ENCODE measurements at regions not wholly inside any gene's neighbourhood (a gene's known extent, or its start where the extent isn't known, plus 50 kb on each side); places are given as distances from the start of the nearest gene placed in this dataset.

- peak overlapping the region in 4 of 5 donors; percentile 12 to 57 (median 40) for H3K27ac ChIP-seq
- no peaks in the 10 kb centered on the region for H3K36me3 ChIP-seq (replicated peaks in 1 of 2)
- intact Hi-C loops (cut with DNase I): no loop called here
- H3K27me3 ChIP-seq: no peaks in the 10 kb centered on the region
- WGBS, 4 donors: 27 to 76% (median 34%) methylated on average over 5 to 24 of the region's 24 CpGs
- no peaks in the 10 kb centered on the region for H3K9me3 ChIP-seq (replicated peaks in 1 of 3)
- no peak overlapping the region for H3K4me3 ChIP-seq
- peaks cover 17 to 18% of the 10 kb centered on the region in 2 donors for H3K4me1 ChIP-seq (replicated peaks in 1 of 2)
- DNase-seq: peak; percentile 92 to 97 (median 96)
- TF ChIP-seq POLR2A (IDR thresholded peaks at IDR 0.05) (no peak), CTCF (IDR thresholded peaks at IDR 0.05) (no peak)
Measured at GRCh38 chr4:3827616-3828492, 61.7 kb downstream of the ADRA2C start.

- WGBS, 4 donors: 85 to 100% (median 95%) methylated on average over 4 to 9 of the region's 9 CpGs
- TF ChIP-seq POLR2A (IDR thresholded peaks at IDR 0.05): no peak
- TF ChIP-seq CTCF (IDR thresholded peaks at IDR 0.05): no peak
- intact Hi-C loops (cut with DNase I): no loop called here
- no peaks in the 10 kb centered on the region for H3K27me3 ChIP-seq
- H3K9me3 ChIP-seq (replicated peaks in 1 of 3): no peaks in the 10 kb centered on the region
- H3K27ac ChIP-seq: no peak overlapping the region
- H3K4me1 ChIP-seq (replicated peaks in 1 of 2): peaks cover 17 to 18% of the 10 kb centered on the region in 2 donors
- DNase-seq: no peak
- H3K4me3 ChIP-seq: no peak overlapping the region
- no peaks in the 10 kb centered on the region for H3K36me3 ChIP-seq (replicated peaks in 1 of 2)
Measured at GRCh38 chr4:3828546-3828945, 62.4 kb downstream of the ADRA2C start.

- Histone ChIP-seq H3K4me3 (no peak overlapping the region), H3K4me1 (replicated peaks in 1 of 2) (peaks cover 17 to 18% of the 10 kb centered on the region in 2 donors), H3K36me3 (replicated peaks in 1 of 2) (no peaks in the 10 kb centered on the region), H3K27ac (no peak overlapping the region), H3K27me3 (no peaks in the 10 kb centered on the region), H3K9me3 (replicated peaks in 1 of 3) (no peaks in the 10 kb centered on the region)
- WGBS, 4 donors: 84 to 94% (median 91%) methylated on average over 13 to 20 of the region's 20 CpGs
- TF ChIP-seq CTCF (IDR thresholded peaks at IDR 0.05) (no peak), POLR2A (IDR thresholded peaks at IDR 0.05) (no peak)
- DNase-seq: no peak
- intact Hi-C loops (cut with DNase I): no loop called here
Measured at GRCh38 chr4:3829211-3829955, 63.2 kb downstream of the ADRA2C start.

- H3K9me3 ChIP-seq (replicated peaks in 1 of 3): no peaks in the 10 kb centered on the region
- H3K4me1 ChIP-seq (replicated peaks in 1 of 2): peaks cover 17 to 18% of the 10 kb centered on the region in 2 donors
- H3K4me3 ChIP-seq: no peak overlapping the region
- 72 to 82% (median 77%) methylated on average over 16 to 19 of the region's 19 CpGs for WGBS, 4 donors
- intact Hi-C loops (cut with DNase I): no loop called here
- no peak overlapping the region for H3K27ac ChIP-seq
- no peak for TF ChIP-seq POLR2A (IDR thresholded peaks at IDR 0.05)
- no peak for TF ChIP-seq CTCF (IDR thresholded peaks at IDR 0.05)
- no peaks in the 10 kb centered on the region for H3K36me3 ChIP-seq (replicated peaks in 1 of 2)
- H3K27me3 ChIP-seq: no peaks in the 10 kb centered on the region
- no peak for DNase-seq
Measured at GRCh38 chr4:3829956-3830773, 64.0 kb downstream of the ADRA2C start.
